Fibroblast of lung (primary cell): ENCODE measurements at regions not wholly inside any gene's neighbourhood (a gene's known extent, or its start where the extent isn't known, plus 50 kb on each side); places are given as distances from the start of the nearest gene placed in this dataset.

Experiments
- DNase-seq, 2 donors: peaks; one replicate each; pipeline versions ENCODE4 v3.0.0 to v3.0.0-alpha.2; 2010; ENCODE audit warnings: low read depth in 2 of 2
- H2AFZ ChIP-seq: 2 replicates; pipeline ENCODE4 v1.5.1; 2012; ENCODE audit warnings: low read length, control low read depth, inconsistent platforms
- H3K27ac ChIP-seq: 2 replicates; pipeline ENCODE4 v1.5.1; 2011; ENCODE audit warnings: low read length, control low read depth; ENCODE audit not compliant: insufficient read depth
- H3K27me3 ChIP-seq: 2 replicates; pipeline ENCODE4 v1.5.1; 2011; ENCODE audit warnings: mild to moderate bottlenecking, low read length; ENCODE audit not compliant: control insufficient read depth, insufficient read depth
- H3K36me3 ChIP-seq: 2 replicates; pipeline ENCODE4 v1.5.1; 2011; ENCODE audit warnings: low read length; ENCODE audit not compliant: control insufficient read depth, insufficient read depth
- H3K4me1 ChIP-seq: 2 replicates; pipeline ENCODE4 v1.5.1; 2011; ENCODE audit warnings: low read length; ENCODE audit not compliant: control insufficient read depth, insufficient read depth; ENCODE audit errors: extremely low read depth
- H3K4me2 ChIP-seq: 2 replicates; pipeline ENCODE4 v1.5.1; 2011; ENCODE audit warnings: low read length, control low read depth; ENCODE audit not compliant: insufficient read depth; ENCODE audit errors: extremely low read depth
- H3K4me3 ChIP-seq, 4 experiments: fragments of 200-600 bp in 1 of 4; sonication (generic) in 1 of 4; replicated peaks in 1 of 4; 2 replicates each; pipeline ENCODE4 v1.5.1; 2011 to 2016; ENCODE audit warnings: low read length in 4 of 4, low read depth in 3 of 4, mild to moderate bottlenecking in 3 of 4, control low read depth in 2 of 4, inconsistent platforms in 1 of 4, mixed read lengths in 1 of 4; ENCODE audit not compliant: insufficient read depth in 1 of 4; ENCODE audit errors: control extremely low read depth in 1 of 4
- H3K79me2 ChIP-seq: 2 replicates; pipeline ENCODE4 v1.5.1; 2012; ENCODE audit warnings: mild to moderate bottlenecking, low read length, inconsistent platforms; ENCODE audit not compliant: control insufficient read depth, insufficient read depth
- H3K9ac ChIP-seq: 2 replicates; pipeline ENCODE4 v1.5.1; 2011; ENCODE audit warnings: mild to moderate bottlenecking, low read length, control low read depth; ENCODE audit not compliant: insufficient read depth
- H3K9me3 ChIP-seq: 2 replicates; pipeline ENCODE4 v1.5.1; 2012; ENCODE audit warnings: low read depth, low read length; ENCODE audit not compliant: control insufficient read depth, insufficient read depth
- H4K20me1 ChIP-seq: 2 replicates; pipeline ENCODE4 v1.5.1; 2011; ENCODE audit warnings: low read length; ENCODE audit not compliant: control insufficient read depth, insufficient read depth; ENCODE audit errors: extremely low read depth
- CTCF ChIP-seq, 2 donors: IDR thresholded peaks in 1 of 2; conservative IDR thresholded peaks in 1 of 2; 1 replicate in 1 of 2; 2 replicates in 1 of 2; pipeline ENCODE4 v1.5.1; 2011 to 2012; ENCODE audit warnings: low read length in 2 of 2, control low read depth in 1 of 2, inconsistent platforms in 1 of 2, low read depth in 1 of 2, mild to moderate bottlenecking in 1 of 2
- EZH2 ChIP-seq: IDR thresholded peaks from 2 replicates; pipeline ENCODE4 v1.5.1; 2012; ENCODE audit warnings: low read length, control low read depth, mild to moderate bottlenecking; ENCODE audit errors: missing control alignments

GRCh38 chr10:52558090-52558489, 214.5 kb downstream of the MBL2 start:
- Histone ChIP-seq H3K4me1 (no peaks in the 10 kb centered on the region), H3K9ac (no peak overlapping the region), H3K27me3 (no peaks in the 10 kb centered on the region), H4K20me1 (no peaks in the 10 kb centered on the region), H3K79me2 (no peaks in the 10 kb centered on the region), H3K4me2 (no peak overlapping the region), H3K36me3 (no peaks in the 10 kb centered on the region), H3K4me3 (no peak overlapping the region), H3K27ac (no peak overlapping the region), H3K9me3 (no peaks in the 10 kb centered on the region), H2AFZ (no peak overlapping the region)
- TF ChIP-seq EZH2 (no peak), CTCF (conservative IDR thresholded peaks at IDR 0.05 in 1 of 2, IDR thresholded peaks at IDR 0.05 in 1 of 2; ENCODE audit: low read depth in 1 of 2, low read length in 2 of 2) (no peak)
- DNase-seq, result no peak

DNA sequence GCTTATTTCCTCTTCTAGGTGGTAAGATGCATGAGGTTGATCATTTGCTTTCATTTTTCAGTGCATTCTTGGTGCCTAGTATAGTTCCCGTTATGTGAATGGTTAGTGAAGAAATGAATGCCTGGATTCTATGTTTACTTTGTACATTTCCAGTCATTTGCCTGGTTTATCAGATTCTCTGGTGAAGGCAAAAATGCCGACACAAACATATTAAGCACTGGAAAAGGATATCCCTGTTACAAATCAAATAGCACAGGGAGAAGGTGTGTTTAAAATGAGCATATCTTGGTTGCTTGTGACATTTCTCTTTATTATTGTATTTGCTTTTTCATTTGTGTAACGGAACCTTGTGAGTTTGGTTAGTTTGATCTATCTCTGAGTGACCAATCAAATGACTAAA, 211.3 kb downstream of the MBL2 start:
- H3K9me3 ChIP-seq, result no peaks in the 10 kb centered on the region
- no peaks in the 10 kb centered on the region for H4K20me1 ChIP-seq
- H2AFZ ChIP-seq, result no peak overlapping the region
- no peak overlapping the region for H3K4me3 ChIP-seq
- no peaks in the 10 kb centered on the region for H3K27me3 ChIP-seq
- H3K36me3 ChIP-seq, result no peaks in the 10 kb centered on the region
- no peak for DNase-seq
- H3K27ac ChIP-seq, result no peak overlapping the region
- no peaks in the 10 kb centered on the region for H3K4me1 ChIP-seq
- H3K4me2 ChIP-seq, result no peak overlapping the region
- H3K79me2 ChIP-seq, result no peaks in the 10 kb centered on the region
- TF ChIP-seq EZH2, result no peak
- TF ChIP-seq CTCF (conservative IDR thresholded peaks at IDR 0.05 in 1 of 2, IDR thresholded peaks at IDR 0.05 in 1 of 2; ENCODE audit: low read depth in 1 of 2, low read length in 2 of 2), result no peak
- H3K9ac ChIP-seq, result no peak overlapping the region

DNA sequence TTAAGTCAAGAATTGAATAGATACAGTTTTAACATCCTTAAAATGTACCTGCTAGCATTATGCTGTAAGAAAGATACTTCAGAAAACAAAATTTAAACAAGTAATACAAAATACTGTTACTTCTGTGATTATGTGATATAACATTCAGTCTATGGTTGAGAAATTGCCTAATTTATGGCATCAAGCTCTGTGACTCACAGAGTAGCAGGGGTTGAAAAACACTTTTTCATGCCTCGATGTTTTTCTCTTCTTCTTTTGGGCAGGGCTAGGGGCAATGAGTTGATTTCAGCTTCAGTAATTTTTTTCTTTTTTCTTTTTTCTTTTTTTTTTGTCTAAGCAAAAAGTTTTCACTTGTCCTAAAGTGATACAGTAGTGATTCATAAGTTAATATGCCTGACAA, 209.2 kb downstream of the MBL2 start:
- no peaks in the 10 kb centered on the region for H3K79me2 ChIP-seq
- H3K36me3 ChIP-seq, result no peaks in the 10 kb centered on the region
- H3K9ac ChIP-seq, result no peak overlapping the region
- DNase-seq, result peak in 1 of 2 donors; percentile 28
- H3K4me2 ChIP-seq, result no peak overlapping the region
- no peaks in the 10 kb centered on the region for H3K4me1 ChIP-seq
- no peaks in the 10 kb centered on the region for H3K9me3 ChIP-seq
- H2AFZ ChIP-seq, result no peak overlapping the region
- H4K20me1 ChIP-seq, result no peaks in the 10 kb centered on the region
- H3K27ac ChIP-seq, result no peak overlapping the region
- no peaks in the 10 kb centered on the region for H3K27me3 ChIP-seq
- no peak overlapping the region for H3K4me3 ChIP-seq
- no peak for TF ChIP-seq EZH2
- TF ChIP-seq CTCF (conservative IDR thresholded peaks at IDR 0.05 in 1 of 2, IDR thresholded peaks at IDR 0.05 in 1 of 2; ENCODE audit: low read depth in 1 of 2, low read length in 2 of 2), result no peak
